Renal pelvis (tissue), 1 donor: ENCODE measurements at regions not wholly inside any gene's neighbourhood (a gene's known extent, or its start where the extent isn't known, plus 50 kb on each side); places are given as distances from the start of the nearest gene placed in this dataset.
"Not testable (repeated sequence)": the region's sequence is repeated elsewhere in the genome, so short reads cannot be mapped to it uniquely, and the experiment has no call there.

Experiments
- DNase-seq: peaks from one replicate; pipeline ENCODE4 v3.0.0-alpha.2; 2013

- DNase-seq = no peak
Measured at GRCh38 chr12:89856431-89856830, 147.8 kb upstream of the ATP2B1 start.

GRCh38 chr12:89848732-89849131, 140.1 kb upstream of the ATP2B1 start:
- no peak for DNase-seq

- DNase-seq = no peak
Measured at GRCh38 chr12:89846473-89847055, 137.9 kb upstream of the ATP2B1 start.

GRCh38 chr12:89845767-89846166, 137.1 kb upstream of the ATP2B1 start:
- DNase-seq = no peak

GRCh38 chr12:89845366-89845765, 136.7 kb upstream of the ATP2B1 start:
- DNase-seq = no peak

- DNase-seq = no peak
Measured at GRCh38 chr12:89844539-89844938, 135.9 kb upstream of the ATP2B1 start.

GRCh38 chr12:89840162-89840922, 131.7 kb upstream of the ATP2B1 start:
- no peak for DNase-seq

- DNase-seq = no peak
Measured at GRCh38 chr12:89839444-89839843, 130.8 kb upstream of the ATP2B1 start.

- no peak for DNase-seq
Measured at GRCh38 chr12:89838833-89839232, 130.2 kb upstream of the ATP2B1 start.

GRCh38 chr12:89836026-89836425, 127.4 kb upstream of the ATP2B1 start:
- DNase-seq = no peak

GRCh38 chr12:89834676-89835075, 126.0 kb upstream of the ATP2B1 start:
- no peak for DNase-seq

- DNase-seq = no peak
Measured at GRCh38 chr12:89833337-89834252, 125.0 kb upstream of the ATP2B1 start.

- DNase-seq = no peak
Measured at GRCh38 chr12:89832336-89832735, 123.7 kb upstream of the ATP2B1 start.

GRCh38 chr12:89831310-89832095, 122.9 kb upstream of the ATP2B1 start:
- no peak for DNase-seq

- no peak for DNase-seq
Measured at GRCh38 chr12:89829434-89829975, 120.9 kb upstream of the ATP2B1 start.

- no peak for DNase-seq
Measured at GRCh38 chr12:89828575-89828974, 119.9 kb upstream of the ATP2B1 start.

GRCh38 chr12:89827592-89827991, 119.0 kb upstream of the ATP2B1 start:
- DNase-seq = no peak

- no peak for DNase-seq
Measured at GRCh38 chr12:89826468-89826867, 117.8 kb upstream of the ATP2B1 start.

- no peak for DNase-seq
Measured at GRCh38 chr12:89825591-89826449, 117.2 kb upstream of the ATP2B1 start.

- no peak for DNase-seq
Measured at GRCh38 chr12:89824822-89825221, 116.2 kb upstream of the ATP2B1 start.

GRCh38 chr12:89822992-89823391, 114.4 kb upstream of the ATP2B1 start:
- DNase-seq = not testable (repeated sequence)
